Sigmoid colon (tissue), 4 donors: ENCODE measurements at regions not wholly inside any gene's neighbourhood (a gene's known extent, or its start where the extent isn't known, plus 50 kb on each side); places are given as distances from the start of the nearest gene placed in this dataset.
"Not testable (repeated sequence)": the region's sequence is repeated elsewhere in the genome, so short reads cannot be mapped to it uniquely, and the experiment has no call there.

Experiments used
- EP300 ChIP-seq, 4 donors: sonication (generic); formaldehyde crosslinking; IDR thresholded peaks; one replicate each; pipeline ENCODE4 v1.6.1; 2017; ENCODE audit warnings: antibody characterized with exemption in 4 of 4
- POLR2A ChIP-seq, 2 donors: fragments of 450-650 bp; IDR thresholded peaks; one replicate each; pipeline ENCODE4 v1.6.1; 2016; ENCODE audit warnings: antibody characterized with exemption in 2 of 2, mild to moderate bottlenecking in 2 of 2, moderate library complexity in 2 of 2
- POLR2AphosphoS5 ChIP-seq, 4 donors: sonication (generic); formaldehyde crosslinking; IDR thresholded peaks; one replicate each; pipeline ENCODE4 v1.6.1; 2017; ENCODE audit warnings: antibody characterized with exemption in 4 of 4
- TF ChIP-seq, protein P1 (sequence below), 4 experiments: fragments of 450-650 bp in 3 of 4; fragments of 200-600 bp in 1 of 4; IDR thresholded peaks; one replicate each; pipeline ENCODE4 v1.5.1; 2016 to 2019; ENCODE audit warnings: antibody characterized with exemption in 4 of 4, mild to moderate bottlenecking in 3 of 4, moderate library complexity in 2 of 4

DNA sequence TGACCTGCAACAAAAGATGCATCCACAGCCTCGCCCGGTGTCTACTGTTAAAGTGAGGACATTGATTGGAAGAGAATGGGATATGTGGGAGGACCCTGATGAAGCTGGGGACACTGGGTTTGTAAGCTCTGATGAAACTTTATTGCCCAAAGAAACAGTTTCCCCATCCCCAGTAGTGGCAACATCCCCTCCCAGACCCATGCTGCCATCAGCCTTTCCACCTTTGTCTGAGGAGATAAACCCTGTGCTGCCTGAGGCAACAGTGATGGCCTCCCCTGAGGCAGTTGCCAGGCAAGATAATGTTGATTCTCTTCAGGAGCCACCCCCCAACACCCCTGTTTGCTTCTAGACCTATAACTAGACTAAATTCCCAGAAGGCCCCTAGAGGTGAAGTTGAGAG is 234.0 kb downstream of the TFAP2B start:
- TF ChIP-seq, protein P1, sequence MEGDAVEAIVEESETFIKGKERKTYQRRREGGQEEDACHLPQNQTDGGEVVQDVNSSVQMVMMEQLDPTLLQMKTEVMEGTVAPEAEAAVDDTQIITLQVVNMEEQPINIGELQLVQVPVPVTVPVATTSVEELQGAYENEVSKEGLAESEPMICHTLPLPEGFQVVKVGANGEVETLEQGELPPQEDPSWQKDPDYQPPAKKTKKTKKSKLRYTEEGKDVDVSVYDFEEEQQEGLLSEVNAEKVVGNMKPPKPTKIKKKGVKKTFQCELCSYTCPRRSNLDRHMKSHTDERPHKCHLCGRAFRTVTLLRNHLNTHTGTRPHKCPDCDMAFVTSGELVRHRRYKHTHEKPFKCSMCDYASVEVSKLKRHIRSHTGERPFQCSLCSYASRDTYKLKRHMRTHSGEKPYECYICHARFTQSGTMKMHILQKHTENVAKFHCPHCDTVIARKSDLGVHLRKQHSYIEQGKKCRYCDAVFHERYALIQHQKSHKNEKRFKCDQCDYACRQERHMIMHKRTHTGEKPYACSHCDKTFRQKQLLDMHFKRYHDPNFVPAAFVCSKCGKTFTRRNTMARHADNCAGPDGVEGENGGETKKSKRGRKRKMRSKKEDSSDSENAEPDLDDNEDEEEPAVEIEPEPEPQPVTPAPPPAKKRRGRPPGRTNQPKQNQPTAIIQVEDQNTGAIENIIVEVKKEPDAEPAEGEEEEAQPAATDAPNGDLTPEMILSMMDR (IDR thresholded peaks at IDR 0.05): not testable (repeated sequence)
- TF ChIP-seq POLR2AphosphoS5, EP300, POLR2A (IDR thresholded peaks at IDR 0.05): not testable (repeated sequence)
